OCI-LY7 (cell line): ENCODE measurements at regions not wholly inside any gene's neighbourhood (a gene's known extent, or its start where the extent isn't known, plus 50 kb on each side); places are given as distances from the start of the nearest gene placed in this dataset.

ENCODE experiments used
- EZH2phosphoT487 ChIP-seq: fragments of 200-600 bp; sonication (generic); IDR thresholded peaks from 2 replicates; pipeline ENCODE4 v1.6.1; 2018; ENCODE audit warnings: low read depth, borderline replicate concordance, mild to moderate bottlenecking, mixed run types, antibody characterized with exemption, low read length, moderate library complexity, mixed read lengths
- TF ChIP-seq, protein P1 (sequence below): fragments of 200-600 bp; sonication (generic); conservative IDR thresholded peaks from 2 replicates; pipeline ENCODE4 v1.5.1; 2014; ENCODE audit warnings: mild to moderate bottlenecking, antibody characterized with exemption, low read length, moderate library complexity, mixed read lengths

DNA sequence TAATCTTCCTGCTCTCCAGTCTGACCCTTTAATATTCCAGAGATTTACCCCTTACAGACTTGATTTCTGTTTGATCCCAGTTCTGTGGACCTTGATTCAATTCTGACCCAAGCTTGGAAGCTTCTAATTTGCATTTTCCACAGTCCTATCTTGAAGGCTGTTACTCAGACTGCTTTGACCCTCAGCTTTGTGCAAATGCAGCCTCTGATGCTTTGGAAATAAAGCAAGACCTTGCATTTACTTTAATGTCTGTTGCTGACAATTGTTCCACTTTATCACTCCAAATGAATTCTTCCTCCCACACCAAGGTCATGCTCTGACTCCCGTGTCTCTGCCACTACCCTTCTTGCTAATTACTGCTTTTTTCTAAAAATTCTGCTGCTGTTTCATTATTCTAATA, 886.0 kb downstream of the TUSC7 start:
- TF ChIP-seq, protein P1, sequence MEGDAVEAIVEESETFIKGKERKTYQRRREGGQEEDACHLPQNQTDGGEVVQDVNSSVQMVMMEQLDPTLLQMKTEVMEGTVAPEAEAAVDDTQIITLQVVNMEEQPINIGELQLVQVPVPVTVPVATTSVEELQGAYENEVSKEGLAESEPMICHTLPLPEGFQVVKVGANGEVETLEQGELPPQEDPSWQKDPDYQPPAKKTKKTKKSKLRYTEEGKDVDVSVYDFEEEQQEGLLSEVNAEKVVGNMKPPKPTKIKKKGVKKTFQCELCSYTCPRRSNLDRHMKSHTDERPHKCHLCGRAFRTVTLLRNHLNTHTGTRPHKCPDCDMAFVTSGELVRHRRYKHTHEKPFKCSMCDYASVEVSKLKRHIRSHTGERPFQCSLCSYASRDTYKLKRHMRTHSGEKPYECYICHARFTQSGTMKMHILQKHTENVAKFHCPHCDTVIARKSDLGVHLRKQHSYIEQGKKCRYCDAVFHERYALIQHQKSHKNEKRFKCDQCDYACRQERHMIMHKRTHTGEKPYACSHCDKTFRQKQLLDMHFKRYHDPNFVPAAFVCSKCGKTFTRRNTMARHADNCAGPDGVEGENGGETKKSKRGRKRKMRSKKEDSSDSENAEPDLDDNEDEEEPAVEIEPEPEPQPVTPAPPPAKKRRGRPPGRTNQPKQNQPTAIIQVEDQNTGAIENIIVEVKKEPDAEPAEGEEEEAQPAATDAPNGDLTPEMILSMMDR = no peak
- no peak for TF ChIP-seq EZH2phosphoT487
